ENCODE measurements at regions not wholly inside any gene's neighbourhood (a gene's known extent, or its start where the extent isn't known, plus 50 kb on each side); places are given as distances from the start of the nearest gene placed in this dataset.

- Histone ChIP-seq H3K9me3 (no peaks in the 10 kb centered on the region), H3K4me1 (no peaks in the 10 kb centered on the region), H3K36me3 (no peaks in the 10 kb centered on the region), H3K27me3 (peaks cover 0 to 4% of the 10 kb centered on the region in 2 donors), H3K4me3 (no peak overlapping the region), H3K27ac (no peak overlapping the region)
- no peak for DNase-seq (ENCODE audit: low spot score in 2 of 2)
- TF ChIP-seq POLR2A (IDR thresholded peaks at IDR 0.05) (no peak), EP300 (IDR thresholded peaks at IDR 0.05) (no peak)
- WGBS, 2 donors: 88 to 92% methylated on average over 7 of the region's 7 CpGs
These were observed 69.1 kb downstream of the SOX1 start for GRCh38 chr13:112136095-112136494.

- DNase-seq (ENCODE audit: low spot score in 2 of 2): no peak
- no peak overlapping the region for H3K4me3 ChIP-seq
- no peaks in the 10 kb centered on the region for H3K36me3 ChIP-seq
- 67 to 100% methylated on average over 1 to 6 of the region's 6 CpGs for WGBS, 2 donors
- no peaks in the 10 kb centered on the region for H3K4me1 ChIP-seq
- peaks cover 0 to 4% of the 10 kb centered on the region in 2 donors for H3K27me3 ChIP-seq
- H3K27ac ChIP-seq: no peak overlapping the region
- TF ChIP-seq, protein P1, sequence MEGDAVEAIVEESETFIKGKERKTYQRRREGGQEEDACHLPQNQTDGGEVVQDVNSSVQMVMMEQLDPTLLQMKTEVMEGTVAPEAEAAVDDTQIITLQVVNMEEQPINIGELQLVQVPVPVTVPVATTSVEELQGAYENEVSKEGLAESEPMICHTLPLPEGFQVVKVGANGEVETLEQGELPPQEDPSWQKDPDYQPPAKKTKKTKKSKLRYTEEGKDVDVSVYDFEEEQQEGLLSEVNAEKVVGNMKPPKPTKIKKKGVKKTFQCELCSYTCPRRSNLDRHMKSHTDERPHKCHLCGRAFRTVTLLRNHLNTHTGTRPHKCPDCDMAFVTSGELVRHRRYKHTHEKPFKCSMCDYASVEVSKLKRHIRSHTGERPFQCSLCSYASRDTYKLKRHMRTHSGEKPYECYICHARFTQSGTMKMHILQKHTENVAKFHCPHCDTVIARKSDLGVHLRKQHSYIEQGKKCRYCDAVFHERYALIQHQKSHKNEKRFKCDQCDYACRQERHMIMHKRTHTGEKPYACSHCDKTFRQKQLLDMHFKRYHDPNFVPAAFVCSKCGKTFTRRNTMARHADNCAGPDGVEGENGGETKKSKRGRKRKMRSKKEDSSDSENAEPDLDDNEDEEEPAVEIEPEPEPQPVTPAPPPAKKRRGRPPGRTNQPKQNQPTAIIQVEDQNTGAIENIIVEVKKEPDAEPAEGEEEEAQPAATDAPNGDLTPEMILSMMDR (IDR thresholded peaks at IDR 0.05): no peak
- TF ChIP-seq POLR2A (IDR thresholded peaks at IDR 0.05) (no peak), EP300 (IDR thresholded peaks at IDR 0.05) (no peak)
- no peaks in the 10 kb centered on the region for H3K9me3 ChIP-seq
These were observed 70.2 kb downstream of the SOX1 start for GRCh38 chr13:112137144-112137543.

DNA sequence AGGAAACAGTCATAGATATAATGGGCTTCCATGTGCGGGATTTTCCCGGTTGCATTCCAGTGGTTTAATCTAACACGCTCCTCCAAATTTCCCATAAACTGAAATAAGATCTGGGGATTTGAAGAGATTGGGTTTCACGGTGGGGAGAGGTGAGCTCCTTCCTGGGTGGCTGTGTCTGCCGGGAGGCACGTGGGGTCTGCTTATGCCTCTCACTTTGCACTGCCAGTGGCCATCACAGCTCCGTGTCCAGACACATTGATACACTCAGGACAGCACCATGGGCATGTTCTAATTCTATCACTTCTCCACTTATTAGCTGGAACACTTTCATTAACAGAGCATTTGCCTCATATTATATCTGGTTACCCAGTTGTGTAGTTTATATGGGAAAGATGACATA lies 73.4 kb downstream of the SOX1 start:
- 62 to 67% methylated on average over 7 of the region's 7 CpGs for WGBS, 2 donors
- H3K27me3 ChIP-seq: no peaks in the 10 kb centered on the region

GRCh38 chr13:112141643-112142400 lies 74.9 kb downstream of the SOX1 start:
- TF ChIP-seq POLR2A (IDR thresholded peaks at IDR 0.05) (no peak), EP300 (IDR thresholded peaks at IDR 0.05) (no peak)
- TF ChIP-seq, protein P1 (IDR thresholded peaks at IDR 0.05): no peak
- Histone ChIP-seq H3K27ac (no peak overlapping the region), H3K9me3 (no peaks in the 10 kb centered on the region), H3K4me1 (no peaks in the 10 kb centered on the region), H3K4me3 (no peak overlapping the region), H3K36me3 (no peaks in the 10 kb centered on the region), H3K27me3 (no peaks in the 10 kb centered on the region)
- 82 to 84% methylated on average over 9 to 11 of the region's 11 CpGs for WGBS, 2 donors
- DNase-seq (ENCODE audit: low spot score in 2 of 2): no peak

More for the DNA sequence above, 73.4 kb downstream of the SOX1 start:
- TF ChIP-seq EP300 (IDR thresholded peaks at IDR 0.05): no peak
- TF ChIP-seq POLR2A (IDR thresholded peaks at IDR 0.05): no peak
- TF ChIP-seq, protein P1 (IDR thresholded peaks at IDR 0.05): no peak
- no peak for DNase-seq (ENCODE audit: low spot score in 2 of 2)
- Histone ChIP-seq H3K4me3 (no peak overlapping the region), H3K9me3 (no peaks in the 10 kb centered on the region), H3K4me1 (no peaks in the 10 kb centered on the region), H3K36me3 (no peaks in the 10 kb centered on the region), H3K27ac (no peak overlapping the region)

- Histone ChIP-seq H3K36me3 (no peaks in the 10 kb centered on the region), H3K27me3 (no peaks in the 10 kb centered on the region), H3K4me1 (no peaks in the 10 kb centered on the region), H3K4me3 (no peak overlapping the region), H3K9me3 (no peaks in the 10 kb centered on the region), H3K27ac (no peak overlapping the region)
- 86 to 91% methylated on average over 13 of the region's 13 CpGs for WGBS, 2 donors
- TF ChIP-seq, protein P1 (IDR thresholded peaks at IDR 0.05): no peak
- TF ChIP-seq EP300 (IDR thresholded peaks at IDR 0.05) (no peak), POLR2A (IDR thresholded peaks at IDR 0.05) (no peak)
- DNase-seq (ENCODE audit: low spot score in 2 of 2): no peak
These were observed 75.5 kb downstream of the SOX1 start for GRCh38 chr13:112142401-112142930.
